Astrocyte of the hippocampus (primary cell): ENCODE measurements at regions not wholly inside any gene's neighbourhood (a gene's known extent, or its start where the extent isn't known, plus 50 kb on each side); places are given as distances from the start of the nearest gene placed in this dataset.
A peak's percentile ranks its signal among the peaks of the same experiment; 100 is the strongest.

Source experiments
- DNase-seq: peaks from one replicate; pipeline ENCODE4 v3.0.0; 2011; ENCODE audit warnings: low read depth, low spot score

DNA sequence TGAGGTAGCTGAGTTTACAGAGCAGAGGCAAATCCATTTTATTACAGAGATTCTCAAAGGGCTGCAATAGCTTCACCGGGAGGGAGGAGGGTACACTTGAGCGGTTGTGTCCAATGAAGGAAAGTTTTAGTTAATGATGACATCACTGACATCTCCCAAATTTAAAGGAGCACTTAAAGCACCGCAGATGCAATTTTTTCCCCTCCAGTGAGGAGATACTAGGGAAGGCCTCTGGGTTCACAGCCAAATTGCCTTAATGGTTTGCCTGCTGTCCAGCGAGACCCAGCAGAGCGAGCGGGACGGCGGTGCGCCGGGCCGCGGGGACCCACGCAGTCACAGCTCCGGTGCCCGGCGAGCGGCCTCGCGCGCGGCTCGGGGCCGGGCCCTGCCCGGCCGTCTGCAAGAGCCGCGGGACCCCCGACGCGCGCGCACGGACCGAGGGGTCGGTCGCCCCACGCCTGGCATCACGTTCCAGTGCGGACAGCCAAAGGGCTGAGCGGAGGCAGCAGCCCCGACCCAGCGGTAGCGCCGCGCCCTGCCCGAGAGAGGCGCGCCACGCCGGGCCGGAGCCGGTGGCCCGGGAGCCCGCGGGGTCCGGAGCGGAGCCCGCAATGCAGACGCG lies 160.5 kb upstream of the CHRNA7 start:
- DNase-seq, result no peak

DNA sequence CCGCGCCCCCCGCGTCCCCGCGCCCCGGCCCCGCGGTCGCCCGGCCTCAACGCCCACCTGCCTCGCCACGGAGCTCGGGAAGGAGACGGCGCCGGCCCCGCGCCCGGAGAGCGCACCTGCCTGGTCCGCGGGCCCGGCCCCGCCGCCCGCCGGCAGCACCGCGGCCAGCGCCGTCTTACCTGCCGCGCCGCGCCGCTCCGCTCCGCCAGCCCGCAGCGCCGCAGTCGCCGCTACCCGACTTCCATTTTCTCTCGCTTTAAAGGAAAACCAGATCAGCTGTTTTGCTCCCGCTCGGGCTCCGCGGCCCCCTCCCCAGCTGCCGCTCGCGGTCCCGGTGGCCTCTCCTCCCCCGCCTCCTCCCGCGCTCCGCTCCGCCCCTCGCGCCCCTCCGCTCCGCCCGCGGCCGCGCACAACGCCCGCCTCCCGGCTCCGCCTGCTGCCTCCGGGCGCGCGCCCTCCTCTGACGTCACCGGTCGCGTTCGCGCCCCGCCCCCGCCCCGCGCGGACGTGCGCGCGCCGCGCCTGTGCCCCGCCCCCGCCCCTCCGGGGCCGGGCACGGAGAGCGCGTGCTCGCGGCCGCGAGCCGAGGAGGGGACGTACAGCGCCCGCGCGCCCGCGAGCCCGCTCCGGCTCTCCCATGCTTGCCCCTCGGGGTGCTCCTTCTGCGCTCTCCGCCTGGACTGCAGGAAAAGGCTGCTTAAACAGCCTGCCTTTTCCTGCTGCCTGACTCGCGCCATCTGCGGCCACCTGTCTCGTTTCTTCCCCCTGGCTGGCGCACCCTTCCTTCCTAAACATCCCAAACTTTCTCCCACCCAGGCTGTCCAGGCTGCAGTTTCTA lies 159.8 kb upstream of the CHRNA7 start, which contains the start of gene OTUD7A:
Gene OTUD7A, minus strand, starts transcription at position 346 of the 838 bp plus-strand sequence.
- peak; percentile 95 for DNase-seq

DNA sequence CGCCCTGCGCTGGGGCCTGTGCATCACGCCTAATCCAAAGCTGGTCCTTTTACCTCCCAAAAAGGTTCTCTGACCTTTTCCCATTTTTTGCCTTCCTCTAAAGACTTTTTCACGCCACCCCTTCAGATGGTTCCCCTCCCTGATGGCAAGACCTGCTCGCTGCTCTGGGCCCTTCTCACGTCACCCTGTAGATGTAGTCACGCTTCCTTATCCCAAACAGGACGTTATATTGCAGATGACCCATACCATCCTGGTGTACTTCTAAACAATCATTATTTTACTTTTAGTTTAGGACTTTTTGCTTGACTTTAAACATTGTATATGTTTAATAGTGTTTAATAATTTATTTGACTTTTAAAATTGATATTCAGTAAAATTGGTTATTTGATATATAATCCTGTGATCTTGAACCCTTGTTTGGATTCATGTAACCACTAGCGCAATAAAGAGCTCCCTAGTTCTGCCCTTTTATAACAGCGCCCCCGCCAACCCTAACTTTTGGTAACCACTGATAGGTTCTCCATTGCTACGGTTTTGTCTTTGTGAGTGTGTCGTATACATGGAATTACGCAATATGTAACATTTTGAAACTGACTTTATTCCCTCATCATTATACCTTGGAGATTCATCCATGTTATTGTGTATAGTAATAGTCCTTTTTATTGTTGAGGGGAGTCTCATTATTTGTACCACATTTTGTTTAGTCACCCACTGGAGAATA lies 159.0 kb upstream of the CHRNA7 start:
- DNase-seq, result no peak

DNA sequence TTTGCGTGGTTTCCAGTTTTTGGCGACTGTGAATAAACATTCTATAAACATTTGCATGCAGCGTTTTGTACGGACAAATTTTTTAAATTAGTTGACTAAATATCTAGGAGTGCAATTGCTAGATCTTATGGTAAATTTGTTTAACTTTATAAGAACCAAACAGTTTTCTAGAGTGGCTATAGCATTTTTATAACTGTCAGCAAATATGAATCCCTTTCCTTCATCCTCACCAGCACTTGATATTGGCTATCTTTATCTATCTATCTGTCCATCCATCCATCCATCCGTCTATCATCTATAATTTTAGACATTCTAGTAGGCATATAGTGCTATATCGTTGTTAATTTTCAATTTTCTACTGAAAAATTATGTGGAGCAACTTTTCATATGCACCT lies 158.4 kb upstream of the CHRNA7 start:
- no peak for DNase-seq

DNA sequence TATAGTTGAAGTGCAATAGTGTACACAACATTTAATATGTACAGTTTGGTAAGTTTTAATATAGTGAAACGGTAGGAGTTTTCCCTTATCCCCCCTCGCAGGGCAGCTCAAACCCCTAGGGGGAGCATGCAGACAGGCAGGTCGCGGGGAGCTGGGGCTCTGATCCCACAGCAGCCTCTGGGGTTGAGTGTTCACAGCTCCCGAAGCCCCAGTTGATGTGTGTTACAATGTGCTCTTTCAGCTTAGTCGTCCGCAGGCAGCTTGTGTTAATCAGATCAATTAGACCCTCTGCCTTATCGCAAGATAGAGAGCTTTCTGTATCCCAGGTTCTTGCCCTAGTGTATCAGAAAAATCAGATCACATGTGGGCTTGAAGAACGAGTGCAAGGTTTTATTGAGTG lies 143.1 kb upstream of the CHRNA7 start:
- DNase-seq, result no peak

DNA sequence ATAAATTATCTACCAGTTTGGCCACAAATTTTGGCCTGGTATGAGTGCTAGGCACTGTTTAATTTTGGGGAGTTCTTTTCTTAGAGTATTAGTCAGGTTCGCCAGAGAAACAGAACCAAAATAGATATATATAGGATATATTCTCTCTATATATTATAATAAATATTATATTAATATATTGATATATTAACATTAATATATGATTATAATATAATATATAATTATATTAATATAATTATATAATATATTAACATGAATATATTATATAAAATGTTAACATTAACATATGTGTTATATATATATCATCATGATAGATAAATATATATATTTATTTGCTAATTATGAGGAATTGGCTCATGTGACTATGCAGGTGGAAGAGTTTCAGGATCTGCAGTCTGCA lies 137.8 kb upstream of the CHRNA7 start:
- DNase-seq, result no peak

DNA sequence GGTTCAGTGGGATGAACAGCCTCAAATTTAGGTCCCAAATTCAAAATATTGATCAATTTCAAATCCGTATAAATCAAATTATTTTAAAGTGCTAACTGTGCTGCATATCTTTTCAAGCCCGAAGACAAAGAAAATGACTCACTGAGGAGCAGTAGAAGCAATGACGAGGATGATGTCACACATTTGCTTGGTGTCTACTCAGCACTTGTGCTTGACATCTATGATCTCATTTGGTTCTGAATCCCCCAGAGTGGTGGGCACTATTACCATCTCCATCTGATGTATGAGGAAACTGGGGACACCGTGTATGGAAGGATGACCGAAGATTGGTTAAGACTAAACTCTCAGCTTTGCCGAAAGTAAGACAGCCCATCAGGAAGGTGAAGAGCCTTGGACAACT lies 136.5 kb upstream of the CHRNA7 start:
- no peak for DNase-seq

DNA sequence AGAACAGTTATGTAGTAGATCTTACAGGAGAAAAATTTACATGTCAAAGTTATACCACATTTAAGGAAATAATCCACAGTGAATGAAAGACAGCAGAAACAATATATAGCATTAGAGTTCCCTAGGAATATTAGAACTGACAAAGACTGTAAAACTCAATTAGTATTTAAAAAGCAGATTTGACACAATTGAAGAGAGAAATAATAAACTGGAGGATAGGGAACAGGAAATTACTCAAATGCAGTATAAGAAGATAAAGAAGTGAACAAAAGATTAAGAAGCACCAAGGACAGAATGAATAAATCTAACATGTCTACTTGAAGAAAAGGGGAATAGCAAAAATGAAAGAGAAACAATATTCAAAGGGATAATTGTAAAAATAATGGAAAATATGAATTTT lies 132.6 kb upstream of the CHRNA7 start:
- DNase-seq, result no peak

DNA sequence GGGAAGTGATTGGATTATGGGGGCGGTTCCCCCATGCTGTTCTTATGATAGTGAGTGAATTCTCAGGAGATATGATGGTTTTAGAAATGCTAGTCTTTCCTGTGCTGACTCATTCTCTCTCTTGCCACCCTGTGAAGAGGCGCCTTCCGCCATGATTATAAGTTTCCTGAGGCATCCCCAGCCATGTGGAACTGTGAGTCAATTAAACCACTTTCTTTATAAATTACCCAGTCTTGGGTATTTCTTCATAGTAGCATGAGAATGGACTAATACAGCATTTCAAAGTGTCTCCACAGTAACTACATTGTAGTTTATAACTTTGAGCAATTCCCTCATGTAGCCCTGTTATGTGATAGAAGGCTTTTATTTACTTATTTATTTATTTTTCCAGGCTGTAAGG lies 128.8 kb upstream of the CHRNA7 start:
- no peak for DNase-seq

DNA sequence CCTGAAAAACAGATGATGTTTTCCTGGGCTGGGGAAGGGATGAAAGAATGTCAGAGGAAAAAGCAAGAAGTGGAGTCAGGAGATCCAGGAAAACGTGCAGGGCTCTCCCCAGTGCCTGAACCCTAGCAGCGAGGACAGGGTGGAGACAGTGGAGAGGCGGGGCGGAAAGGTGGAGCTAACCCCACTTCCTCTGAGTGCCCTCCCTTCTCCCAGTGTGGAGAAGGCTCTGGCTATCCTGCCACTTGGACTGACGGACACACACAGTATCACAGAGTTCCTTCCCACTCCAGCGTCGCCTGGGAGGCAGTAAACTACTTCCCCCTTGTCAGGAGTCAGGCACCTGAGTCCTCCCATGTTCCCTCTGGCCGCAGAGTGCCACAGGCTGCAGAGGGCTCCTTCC lies 125.3 kb upstream of the CHRNA7 start:
- DNase-seq, result no peak

DNA sequence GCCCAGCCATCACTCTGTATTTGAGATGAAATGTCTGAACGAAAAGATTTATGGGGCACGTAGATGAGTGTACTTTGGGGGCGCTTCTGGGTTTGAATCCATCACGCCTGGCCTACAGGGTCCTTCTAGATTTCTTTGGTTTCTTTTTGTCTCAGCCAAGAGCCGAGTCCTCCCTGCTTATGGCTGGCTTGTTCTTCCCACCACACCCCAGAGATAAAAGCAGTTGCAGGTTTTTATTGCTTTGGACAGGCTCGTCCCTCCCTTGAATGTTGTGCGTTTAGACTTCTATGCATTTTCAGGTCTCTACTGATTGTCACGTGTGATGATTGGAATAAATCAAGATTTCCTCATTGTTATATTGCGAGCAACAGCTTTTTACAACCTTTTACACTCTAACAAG lies 104.8 kb upstream of the CHRNA7 start:
- DNase-seq, result no peak

DNA sequence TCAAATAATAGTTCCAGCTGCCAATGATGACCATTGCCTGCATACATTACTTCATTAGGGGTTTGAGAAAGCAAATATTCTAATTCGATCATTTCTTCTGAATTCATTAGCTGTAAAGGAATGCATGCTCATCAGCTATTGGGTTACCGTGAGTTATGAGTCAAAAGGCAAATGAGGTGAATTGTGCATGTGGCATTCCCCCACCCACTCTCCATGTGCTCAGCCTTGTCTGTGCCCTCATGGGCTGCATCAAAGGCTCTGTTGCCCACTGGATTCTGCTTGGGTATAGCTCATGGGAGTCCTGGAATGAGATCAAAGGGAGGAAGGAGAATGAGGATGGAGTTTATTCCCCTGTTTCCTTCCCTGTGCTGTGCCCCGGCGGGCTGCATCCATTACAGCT lies 99.3 kb upstream of the CHRNA7 start:
- peak; percentile 11 for DNase-seq

DNA sequence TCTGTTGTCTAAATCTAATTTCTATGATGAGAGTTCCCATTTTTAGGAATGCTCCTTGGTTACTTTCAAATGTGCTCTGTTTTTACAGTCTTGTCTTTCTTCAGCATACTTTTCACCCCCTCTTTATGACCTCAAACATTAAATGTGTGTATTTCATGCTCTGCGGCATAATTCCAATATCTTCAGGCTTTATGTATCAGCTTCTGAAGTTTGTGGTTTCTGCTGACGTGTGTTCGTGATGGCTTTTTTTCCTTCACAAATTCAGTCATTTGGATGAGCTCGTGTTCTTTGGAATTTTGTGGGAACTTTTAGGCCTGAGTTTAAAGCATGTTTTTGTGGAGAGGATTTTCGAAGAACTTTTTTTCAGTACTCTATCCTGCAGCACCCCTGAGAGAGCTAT lies 97.7 kb upstream of the CHRNA7 start:
- DNase-seq, result peak; percentile 13

DNA sequence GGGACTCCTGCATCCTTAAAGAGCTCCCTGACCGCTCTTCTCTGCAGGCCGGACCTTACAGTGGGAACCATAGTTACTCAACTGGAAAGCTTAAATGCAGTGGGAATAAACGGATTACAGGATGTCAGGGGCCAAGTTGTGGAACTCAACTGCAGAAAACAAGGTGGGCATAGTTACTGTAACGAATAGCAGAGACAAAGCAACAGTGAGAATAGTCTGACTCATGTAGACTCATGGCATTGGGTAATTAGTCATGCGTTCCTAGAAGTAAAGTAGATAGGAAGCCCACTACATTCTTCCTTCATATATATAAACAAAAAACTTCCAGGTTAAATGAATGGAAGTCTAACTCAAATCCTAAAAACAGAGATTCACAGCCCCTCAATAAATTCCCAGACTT lies 95.5 kb upstream of the CHRNA7 start:
- peak; percentile 59 for DNase-seq

DNA sequence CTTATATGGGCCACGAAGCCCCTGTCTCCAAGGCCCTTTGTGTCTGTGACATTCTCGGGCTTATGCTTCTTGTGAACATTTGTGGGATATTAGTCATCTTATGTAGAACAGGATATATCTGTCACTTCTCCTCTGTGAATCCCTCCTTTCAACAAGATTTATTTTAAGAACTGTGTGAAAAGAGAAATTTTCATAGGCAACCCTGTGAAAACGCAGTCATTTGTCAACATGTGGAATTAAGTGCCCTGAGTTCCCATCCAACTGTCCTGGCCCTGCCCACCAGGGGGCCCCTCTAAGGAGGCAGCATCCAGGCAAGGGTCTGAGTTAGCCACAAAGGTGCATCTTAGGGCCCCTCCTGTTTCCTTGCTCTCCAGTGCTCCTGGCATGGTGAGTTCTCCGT lies 76.8 kb upstream of the CHRNA7 start:
- no peak for DNase-seq

DNA sequence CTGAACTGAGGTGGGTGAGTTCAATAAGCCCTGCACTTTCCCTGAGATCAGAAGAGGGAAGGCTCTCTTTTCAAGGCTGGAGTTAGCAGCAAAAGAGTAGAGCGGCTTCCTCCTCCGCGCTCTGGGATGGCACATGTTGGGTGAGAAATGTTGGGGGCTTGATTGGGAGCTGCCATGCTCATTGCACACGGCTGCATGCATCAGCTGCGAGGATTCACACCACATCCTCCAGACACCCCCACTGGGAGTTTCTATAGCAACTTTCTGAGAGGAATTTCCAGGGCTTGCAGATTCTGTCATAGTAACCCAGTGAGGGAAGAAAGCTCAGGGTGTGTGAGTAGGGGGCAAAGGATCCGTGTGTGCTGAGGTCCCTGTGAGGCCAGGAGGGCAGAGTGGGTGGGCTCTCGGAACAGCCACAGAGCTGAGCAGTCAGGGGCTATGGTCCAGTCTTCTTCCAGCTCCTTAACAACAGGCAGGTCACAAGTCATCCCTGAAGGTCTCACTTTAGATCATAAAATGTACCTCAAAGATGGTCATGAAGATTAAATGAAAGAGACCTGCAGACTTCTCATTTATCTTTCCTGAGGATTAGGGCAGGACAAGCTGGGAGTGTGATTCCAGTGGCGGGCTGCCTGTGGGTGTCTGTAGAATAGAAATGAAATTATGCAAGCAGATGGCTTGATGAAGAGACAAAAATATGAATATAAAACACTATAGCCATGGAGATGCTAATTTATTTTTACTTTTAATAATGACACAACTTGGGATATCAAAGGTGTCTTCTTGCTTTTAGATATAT lies 75.7 kb upstream of the CHRNA7 start:
- DNase-seq, result no peak

DNA sequence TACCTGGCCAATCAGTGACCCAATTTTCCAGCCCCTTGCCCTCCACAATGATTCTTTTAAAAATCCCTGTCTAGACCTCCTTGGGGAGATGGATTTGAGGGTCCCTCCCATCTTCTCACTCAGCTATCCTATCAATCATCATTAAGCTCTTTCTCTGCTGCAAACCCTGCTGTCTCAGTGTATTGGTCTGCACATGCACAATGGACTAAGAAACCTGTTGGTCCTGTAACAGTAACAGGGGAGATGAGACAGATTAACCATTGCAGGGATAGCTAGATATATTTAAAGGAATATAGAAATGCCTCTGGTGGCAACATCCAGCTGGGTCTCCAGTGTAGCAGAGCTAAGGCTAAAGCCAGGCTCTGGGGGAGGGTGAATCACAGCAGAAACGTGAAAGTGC lies 74.6 kb upstream of the CHRNA7 start:
- no peak for DNase-seq

DNA sequence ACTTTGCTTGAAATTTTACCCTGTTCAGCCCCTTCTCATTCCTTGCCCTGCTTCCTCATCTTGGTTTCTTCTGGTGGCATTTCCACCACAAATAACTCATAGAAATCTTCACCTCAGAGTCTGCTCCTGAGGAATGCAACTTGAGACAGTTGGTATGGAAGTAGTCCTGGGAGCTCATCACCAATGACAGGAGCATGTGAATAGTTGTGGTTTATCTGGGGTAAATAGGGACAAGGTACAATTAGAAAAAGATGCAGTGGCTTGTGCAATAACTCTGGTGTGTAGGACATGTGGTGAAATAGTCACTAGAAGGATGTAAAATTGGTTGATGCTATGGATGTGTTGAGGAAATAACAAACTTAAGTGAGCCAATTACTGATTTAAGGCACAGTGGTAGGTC lies 72.7 kb upstream of the CHRNA7 start:
- DNase-seq, result no peak

DNA sequence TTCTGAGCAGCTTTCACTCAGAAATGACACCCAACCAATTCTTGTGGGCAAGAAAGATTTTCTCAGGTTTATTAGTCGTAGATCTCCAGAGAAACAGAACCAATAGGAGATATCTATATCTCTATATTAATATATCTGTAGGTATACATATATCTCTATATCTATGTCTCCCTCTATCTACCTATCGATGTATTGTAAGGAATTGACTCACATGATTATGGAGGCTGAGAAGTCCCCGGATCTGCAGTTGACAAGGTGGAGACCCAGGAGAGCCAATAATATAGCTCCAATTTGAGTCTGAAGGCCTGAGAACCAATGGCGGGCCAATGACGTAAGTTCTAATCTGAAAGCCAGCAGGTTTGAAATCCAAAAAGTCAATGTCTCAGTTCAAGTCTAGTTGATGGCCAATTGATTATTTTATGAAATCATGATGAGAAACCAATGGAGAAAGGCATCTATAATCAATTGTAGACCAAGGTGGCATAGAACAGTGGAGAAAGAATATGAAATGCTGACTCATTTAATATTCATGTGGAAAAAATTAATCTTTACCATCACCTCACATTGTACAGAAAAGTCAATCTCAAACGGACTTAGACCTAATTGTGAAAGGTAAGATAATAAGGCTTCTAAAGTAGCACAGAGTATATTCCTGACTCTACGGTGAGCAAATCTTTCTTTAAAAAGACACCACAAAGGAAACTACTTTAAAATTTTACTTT lies 65.6 kb upstream of the CHRNA7 start:
- no peak for DNase-seq

DNA sequence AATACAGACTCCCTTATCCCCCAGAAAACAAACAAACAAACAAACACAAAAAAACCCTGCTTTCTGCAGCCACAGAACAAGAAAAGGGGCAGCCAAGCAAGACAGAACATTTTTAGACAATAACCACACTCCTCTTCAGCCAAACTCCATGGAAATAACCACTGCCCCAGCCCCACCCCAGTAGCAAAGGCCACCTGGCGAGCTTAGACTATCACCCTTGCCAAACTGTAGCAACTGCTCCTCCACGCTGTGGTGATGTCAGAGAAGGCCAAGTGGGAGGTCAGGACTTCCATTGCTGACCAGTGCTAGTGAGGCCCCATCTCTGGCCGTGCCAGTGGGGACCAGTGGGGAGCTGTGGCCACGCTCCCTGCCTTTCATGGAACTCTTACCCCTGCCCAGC lies 60.3 kb upstream of the CHRNA7 start:
- no peak for DNase-seq

DNA sequence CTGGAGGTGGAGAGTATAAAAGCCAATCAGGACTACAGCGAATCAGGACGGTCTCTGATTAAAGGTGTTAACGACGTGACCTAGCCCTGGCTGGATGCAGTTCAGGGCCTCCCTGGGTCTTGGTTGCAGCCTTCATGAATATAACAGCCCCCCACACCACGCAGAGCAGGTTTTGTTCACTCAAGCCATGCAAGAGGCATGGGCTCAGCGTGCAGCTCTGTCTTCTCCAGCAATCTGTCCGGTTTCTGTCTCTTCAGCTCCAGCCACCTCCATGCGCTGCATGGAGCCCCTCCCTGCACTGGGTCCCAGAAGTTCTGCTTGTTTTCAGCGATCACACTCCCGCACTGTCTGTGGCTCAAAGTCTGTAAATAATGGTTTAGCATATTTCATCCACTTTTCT lies 57.1 kb upstream of the CHRNA7 start:
- DNase-seq, result no peak
